Thyroid gland (tissue), 4 donors: ENCODE measurements at regions not wholly inside any gene's neighbourhood (a gene's known extent, or its start where the extent isn't known, plus 50 kb on each side); places are given as distances from the start of the nearest gene placed in this dataset.

Experiments used
- CTCF ChIP-seq, 6 experiments: fragments of 200-600 bp in 3 of 6; fragments of 450-650 bp in 3 of 6; sonication (generic) in 3 of 6; IDR thresholded peaks; one replicate each; pipeline ENCODE4 v1.5.1; 2016 to 2019; ENCODE audit warnings: antibody characterized with exemption in 6 of 6, mild to moderate bottlenecking in 2 of 6, inconsistent platforms in 1 of 6, moderate library complexity in 1 of 6
- POLR2A ChIP-seq, 2 donors: fragments of 450-650 bp; IDR thresholded peaks; one replicate each; pipeline ENCODE4 v1.6.1; 2017; ENCODE audit warnings: antibody characterized with exemption in 2 of 2, mild to moderate bottlenecking in 2 of 2, moderate library complexity in 1 of 2

- TF ChIP-seq CTCF (IDR thresholded peaks at IDR 0.05) (no peak), POLR2A (IDR thresholded peaks at IDR 0.05) (no peak)
Observed at GRCh38 chrX:140038842-140039241, 73.5 kb upstream of the CXorf66 start.
